DOHH2 (cell line): ENCODE measurements at regions not wholly inside any gene's neighbourhood (a gene's known extent, or its start where the extent isn't known, plus 50 kb on each side); places are given as distances from the start of the nearest gene placed in this dataset.
"Not testable (repeated sequence)": the region's sequence is repeated elsewhere in the genome, so short reads cannot be mapped to it uniquely, and the experiment has no call there.

Experiments
- H3F3A ChIP-seq: fragments of 200-600 bp; sonication (generic), shearing (Covaris generic); 2 replicates; pipeline ENCODE4 v1.6.0; 2016; ENCODE audit warnings: antibody characterized with exemption, mild to moderate bottlenecking; ENCODE audit not compliant: control insufficient read depth, insufficient read depth
- H3K27ac ChIP-seq: fragments of 200-600 bp; sonication (generic); 2 replicates; pipeline ENCODE4 v1.5.1; 2014; ENCODE audit warnings: low read depth, mild to moderate bottlenecking, low read length, moderate library complexity
- H3K27me3 ChIP-seq: fragments of 200-600 bp; sonication (generic); 2 replicates; pipeline ENCODE4 v1.6.1; 2014; ENCODE audit warnings: mild to moderate bottlenecking, low read length, mixed read lengths; ENCODE audit not compliant: control insufficient read depth
- H3K36me3 ChIP-seq: fragments of 200-600 bp; sonication (generic); 2 replicates; pipeline ENCODE4 v1.6.1; 2014; ENCODE audit warnings: mild to moderate bottlenecking, low read length, moderate library complexity, mixed read lengths; ENCODE audit not compliant: control insufficient read depth
- H3K4me1 ChIP-seq: fragments of 200-600 bp; sonication (generic); 2 replicates; pipeline ENCODE4 v1.6.1; 2014; ENCODE audit warnings: mild to moderate bottlenecking, low read length, mixed read lengths; ENCODE audit not compliant: control insufficient read depth
- H3K4me2 ChIP-seq: fragments of 200-600 bp; sonication (generic); 2 replicates; pipeline ENCODE4 v1.6.0; 2014; ENCODE audit warnings: mild to moderate bottlenecking, low read length, moderate library complexity
- H3K4me3 ChIP-seq: fragments of 200-600 bp; sonication (generic); 2 replicates; pipeline ENCODE4 v1.5.1; 2014; ENCODE audit warnings: mild to moderate bottlenecking, low read length, mixed read lengths
- H3K79me2 ChIP-seq: fragments of 200-600 bp; sonication (generic); 2 replicates; pipeline ENCODE4 v1.6.1; 2014; ENCODE audit warnings: mild to moderate bottlenecking, low read length, mixed read lengths; ENCODE audit not compliant: control insufficient read depth
- H3K9me2 ChIP-seq: fragments of 200-600 bp; sonication (generic); replicated peaks from 2 replicates; pipeline ENCODE4 v1.6.1; 2014; ENCODE audit warnings: mild to moderate bottlenecking, low read length, mixed read lengths; ENCODE audit not compliant: control insufficient read depth
- H3K9me3 ChIP-seq: fragments of 200-600 bp; sonication (generic); 2 replicates; pipeline ENCODE4 v1.6.1; 2014; ENCODE audit warnings: antibody characterized with exemption, low read length, mixed read lengths; ENCODE audit not compliant: control insufficient read depth, insufficient read depth
- H4K20me1 ChIP-seq: fragments of 200-600 bp; sonication (generic); 2 replicates; pipeline ENCODE4 v1.6.0; 2014; ENCODE audit warnings: low read depth, mild to moderate bottlenecking, antibody characterized with exemption, low read length, moderate library complexity; ENCODE audit not compliant: control insufficient read depth, insufficient read depth
- EZH2phosphoT487 ChIP-seq: fragments of 200-600 bp; sonication (generic); IDR thresholded peaks from 2 replicates; pipeline ENCODE4 v1.6.1; 2017; ENCODE audit warnings: borderline replicate concordance, mild to moderate bottlenecking, antibody characterized with exemption, low read length, moderate library complexity, mixed read lengths
- TF ChIP-seq, protein P1 (sequence below): fragments of 200-600 bp; sonication (generic); IDR thresholded peaks from one replicate; pipeline ENCODE4 v1.5.1; 2014; ENCODE audit warnings: antibody characterized with exemption, mild to moderate bottlenecking, low read depth, low read length; ENCODE audit not compliant: poor library complexity, severe bottlenecking

GRCh38 chr2:183792165-183792924 is 668.1 kb downstream of the NUP35 start:
- not testable (repeated sequence) for H3F3A ChIP-seq, H3K36me3 ChIP-seq

GRCh38 chr2:183798535-183798934 is 674.3 kb downstream of the NUP35 start:
- Histone ChIP-seq H3K79me2 (no peaks in the 10 kb centered on the region), H3K4me1 (peaks cover 18% of the 10 kb centered on the region), H4K20me1 (no peaks in the 10 kb centered on the region), H3K27me3 (no peaks in the 10 kb centered on the region), H3K4me3 (peak overlapping the region; percentile 30), H3F3A (no peaks in the 10 kb centered on the region), H3K9me3 (peaks cover under 1% of the 10 kb centered on the region; the same call in 1 of the 2 replicates), H3K4me2 (peak overlapping the region; percentile 35), H3K36me3 (no peaks in the 10 kb centered on the region), H3K27ac (peak overlapping the region; percentile 47), H3K9me2 (no peaks in the 10 kb centered on the region)
- TF ChIP-seq EZH2phosphoT487 = no peak
- TF ChIP-seq, protein P1, sequence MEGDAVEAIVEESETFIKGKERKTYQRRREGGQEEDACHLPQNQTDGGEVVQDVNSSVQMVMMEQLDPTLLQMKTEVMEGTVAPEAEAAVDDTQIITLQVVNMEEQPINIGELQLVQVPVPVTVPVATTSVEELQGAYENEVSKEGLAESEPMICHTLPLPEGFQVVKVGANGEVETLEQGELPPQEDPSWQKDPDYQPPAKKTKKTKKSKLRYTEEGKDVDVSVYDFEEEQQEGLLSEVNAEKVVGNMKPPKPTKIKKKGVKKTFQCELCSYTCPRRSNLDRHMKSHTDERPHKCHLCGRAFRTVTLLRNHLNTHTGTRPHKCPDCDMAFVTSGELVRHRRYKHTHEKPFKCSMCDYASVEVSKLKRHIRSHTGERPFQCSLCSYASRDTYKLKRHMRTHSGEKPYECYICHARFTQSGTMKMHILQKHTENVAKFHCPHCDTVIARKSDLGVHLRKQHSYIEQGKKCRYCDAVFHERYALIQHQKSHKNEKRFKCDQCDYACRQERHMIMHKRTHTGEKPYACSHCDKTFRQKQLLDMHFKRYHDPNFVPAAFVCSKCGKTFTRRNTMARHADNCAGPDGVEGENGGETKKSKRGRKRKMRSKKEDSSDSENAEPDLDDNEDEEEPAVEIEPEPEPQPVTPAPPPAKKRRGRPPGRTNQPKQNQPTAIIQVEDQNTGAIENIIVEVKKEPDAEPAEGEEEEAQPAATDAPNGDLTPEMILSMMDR = no peak

More at GRCh38 chr2:183792165-183792924, 668.1 kb downstream of the NUP35 start:
- not testable (repeated sequence) for H3K27ac ChIP-seq, H3K4me1 ChIP-seq, H4K20me1 ChIP-seq, H3K9me3 ChIP-seq, H3K4me2 ChIP-seq, H3K79me2 ChIP-seq, H3K4me3 ChIP-seq, H3K9me2 ChIP-seq, H3K27me3 ChIP-seq

DNA sequence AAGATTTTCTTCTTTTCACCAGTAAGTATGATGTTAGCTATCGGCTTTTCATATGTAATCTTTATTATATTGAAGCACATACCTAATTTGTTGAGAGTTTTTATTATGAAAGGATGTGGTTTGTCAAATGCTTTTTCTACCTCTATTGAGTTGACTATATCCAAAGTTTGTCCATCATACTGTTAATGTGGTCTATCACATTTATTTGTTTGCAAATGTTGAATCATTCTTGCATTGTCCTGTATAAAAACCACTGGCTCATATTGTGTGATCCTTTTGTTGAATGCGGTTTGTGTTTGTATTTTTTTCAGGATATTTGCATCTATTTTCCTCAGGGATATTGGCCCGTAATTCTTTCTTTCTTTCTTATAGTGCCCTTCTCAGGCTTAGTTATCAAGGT is 675.5 kb downstream of the NUP35 start:
- H3K4me1 ChIP-seq = peaks cover 18% of the 10 kb centered on the region
- H3F3A ChIP-seq = no peaks in the 10 kb centered on the region
- H3K27ac ChIP-seq = no peak overlapping the region
- H3K4me3 ChIP-seq = no peak overlapping the region
- H3K36me3 ChIP-seq = no peaks in the 10 kb centered on the region
- 0 out of 2 replicates have a peak overlapping the region, but pooled peaks have one; percentile 35 for H3K4me2 ChIP-seq
- no peak for TF ChIP-seq EZH2phosphoT487
- TF ChIP-seq, protein P1 = no peak
- no peaks in the 10 kb centered on the region for H4K20me1 ChIP-seq
- H3K9me2 ChIP-seq = no peaks in the 10 kb centered on the region
- H3K9me3 ChIP-seq = peaks cover 6% of the 10 kb centered on the region; the same call in 1 of the 2 replicates
- no peaks in the 10 kb centered on the region for H3K79me2 ChIP-seq
- no peaks in the 10 kb centered on the region for H3K27me3 ChIP-seq

DNA sequence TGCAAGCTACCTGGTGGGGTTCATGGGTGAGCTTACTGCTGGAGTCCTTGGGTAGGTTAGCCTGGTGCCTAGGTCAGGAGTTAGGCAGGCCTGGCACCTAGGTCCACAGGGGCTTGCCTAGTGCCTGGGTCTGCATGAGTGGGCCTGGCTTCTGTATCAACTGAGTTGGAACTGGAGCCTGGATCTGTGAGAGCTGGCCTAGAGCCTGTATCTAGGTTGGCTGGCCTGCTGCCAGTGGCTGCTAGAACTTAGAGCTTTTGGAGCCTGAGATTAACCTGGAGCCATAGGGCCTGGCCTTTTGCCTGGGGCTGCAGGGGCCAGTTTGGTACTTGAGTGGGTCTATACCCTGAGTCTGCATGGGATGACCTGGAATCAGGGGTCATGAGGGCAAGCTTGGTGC is 679.4 kb downstream of the NUP35 start:
- Histone ChIP-seq H3K4me3 (no peak overlapping the region), H3K4me2 (no peak overlapping the region), H3F3A (no peaks in the 10 kb centered on the region), H3K9me3 (peaks cover 6% of the 10 kb centered on the region; the same call in 1 of the 2 replicates), H3K9me2 (no peaks in the 10 kb centered on the region), H3K36me3 (no peaks in the 10 kb centered on the region), H3K27ac (no peak overlapping the region), H3K79me2 (no peaks in the 10 kb centered on the region), H3K27me3 (no peaks in the 10 kb centered on the region), H3K4me1 (peaks cover 13% of the 10 kb centered on the region), H4K20me1 (no peaks in the 10 kb centered on the region)
- TF ChIP-seq EZH2phosphoT487 = no peak
- TF ChIP-seq, protein P1 = no peak
